HL-60 (cell line): ENCODE measurements at regions not wholly inside any gene's neighbourhood (a gene's known extent, or its start where the extent isn't known, plus 50 kb on each side); places are given as distances from the start of the nearest gene placed in this dataset.
"Not testable (repeated sequence)": the region's sequence is repeated elsewhere in the genome, so short reads cannot be mapped to it uniquely, and the experiment has no call there.

Experiments used
- DNase-seq, 2 experiments: peaks; one replicate each; pipeline ENCODE4 v3.0.0-alpha.2; 2010 to 2020; ENCODE audit warnings: low read depth in 1 of 2, low spot score in 1 of 2
- H3K27ac ChIP-seq: fragments of 250-450 bp; sonication (Bioruptor Pico); replicated peaks from 2 replicates; pipeline ENCODE4 v1.5.1; 2020; ENCODE audit warnings: mild to moderate bottlenecking, moderate library complexity
- H3K27me3 ChIP-seq: fragments of 250-450 bp; sonication (Bioruptor Pico); 2 replicates; pipeline ENCODE4 v1.5.1; 2021; ENCODE audit warnings: mild to moderate bottlenecking, moderate library complexity; ENCODE audit not compliant: insufficient read depth, poor library complexity, severe bottlenecking
- H3K4me3 ChIP-seq: replicated peaks from 2 replicates; pipeline ENCODE4 v1.5.1; 2011; ENCODE audit warnings: mild to moderate bottlenecking, control low read depth, low read length; ENCODE audit not compliant: insufficient read depth
- GABPA ChIP-seq: IDR thresholded peaks from 2 replicates; pipeline ENCODE4 v1.6.1; 2012; ENCODE audit warnings: low read depth
- POLR2AphosphoS5 ChIP-seq: IDR thresholded peaks from 2 replicates; pipeline ENCODE4 v1.6.1; 2012; ENCODE audit warnings: low read depth
- SPI1 ChIP-seq: IDR thresholded peaks from 2 replicates; pipeline ENCODE4 v1.6.1; 2012; ENCODE audit warnings: low read depth, mild to moderate bottlenecking, borderline replicate concordance
- TF ChIP-seq, protein P1 (sequence below): IDR thresholded peaks from 2 replicates; pipeline ENCODE4 v1.6.1; 2012; ENCODE audit warnings: low read depth; ENCODE audit not compliant: insufficient replicate concordance
- TF ChIP-seq, protein P2 (sequence below): IDR thresholded peaks from one replicate; pipeline ENCODE4 v1.5.1; 2011; ENCODE audit warnings: low read length, control low read depth, inconsistent platforms; ENCODE audit not compliant: insufficient read depth

DNA sequence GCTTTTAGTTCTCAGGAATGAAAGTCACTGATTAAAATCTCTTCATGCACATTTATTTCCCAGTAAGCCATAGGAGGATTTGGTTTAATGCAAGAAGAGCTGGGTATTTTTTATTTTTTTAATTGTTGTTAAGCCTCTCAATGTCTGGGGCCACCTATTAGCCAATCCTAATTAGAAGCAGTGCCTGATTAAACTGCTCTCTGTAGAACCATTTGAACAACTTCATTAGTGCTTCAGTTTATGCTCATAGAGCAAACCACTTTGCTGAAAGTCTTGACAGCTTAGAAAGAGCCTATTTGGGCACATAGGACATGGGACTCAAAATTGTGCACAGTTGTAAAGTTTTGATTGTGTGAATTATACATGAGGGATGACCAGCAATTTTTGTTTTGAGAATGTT is 548.9 kb downstream of the FRK start:
- H3K4me3 ChIP-seq: no peak overlapping the region
- H3K27me3 ChIP-seq: no peaks in the 10 kb centered on the region
- H3K27ac ChIP-seq: no peak overlapping the region
- no peak for TF ChIP-seq POLR2AphosphoS5
- no peak for TF ChIP-seq SPI1
- TF ChIP-seq GABPA: no peak
- TF ChIP-seq, protein P1, sequence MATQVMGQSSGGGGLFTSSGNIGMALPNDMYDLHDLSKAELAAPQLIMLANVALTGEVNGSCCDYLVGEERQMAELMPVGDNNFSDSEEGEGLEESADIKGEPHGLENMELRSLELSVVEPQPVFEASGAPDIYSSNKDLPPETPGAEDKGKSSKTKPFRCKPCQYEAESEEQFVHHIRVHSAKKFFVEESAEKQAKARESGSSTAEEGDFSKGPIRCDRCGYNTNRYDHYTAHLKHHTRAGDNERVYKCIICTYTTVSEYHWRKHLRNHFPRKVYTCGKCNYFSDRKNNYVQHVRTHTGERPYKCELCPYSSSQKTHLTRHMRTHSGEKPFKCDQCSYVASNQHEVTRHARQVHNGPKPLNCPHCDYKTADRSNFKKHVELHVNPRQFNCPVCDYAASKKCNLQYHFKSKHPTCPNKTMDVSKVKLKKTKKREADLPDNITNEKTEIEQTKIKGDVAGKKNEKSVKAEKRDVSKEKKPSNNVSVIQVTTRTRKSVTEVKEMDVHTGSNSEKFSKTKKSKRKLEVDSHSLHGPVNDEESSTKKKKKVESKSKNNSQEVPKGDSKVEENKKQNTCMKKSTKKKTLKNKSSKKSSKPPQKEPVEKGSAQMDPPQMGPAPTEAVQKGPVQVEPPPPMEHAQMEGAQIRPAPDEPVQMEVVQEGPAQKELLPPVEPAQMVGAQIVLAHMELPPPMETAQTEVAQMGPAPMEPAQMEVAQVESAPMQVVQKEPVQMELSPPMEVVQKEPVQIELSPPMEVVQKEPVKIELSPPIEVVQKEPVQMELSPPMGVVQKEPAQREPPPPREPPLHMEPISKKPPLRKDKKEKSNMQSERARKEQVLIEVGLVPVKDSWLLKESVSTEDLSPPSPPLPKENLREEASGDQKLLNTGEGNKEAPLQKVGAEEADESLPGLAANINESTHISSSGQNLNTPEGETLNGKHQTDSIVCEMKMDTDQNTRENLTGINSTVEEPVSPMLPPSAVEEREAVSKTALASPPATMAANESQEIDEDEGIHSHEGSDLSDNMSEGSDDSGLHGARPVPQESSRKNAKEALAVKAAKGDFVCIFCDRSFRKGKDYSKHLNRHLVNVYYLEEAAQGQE: no peak
- TF ChIP-seq, protein P2, sequence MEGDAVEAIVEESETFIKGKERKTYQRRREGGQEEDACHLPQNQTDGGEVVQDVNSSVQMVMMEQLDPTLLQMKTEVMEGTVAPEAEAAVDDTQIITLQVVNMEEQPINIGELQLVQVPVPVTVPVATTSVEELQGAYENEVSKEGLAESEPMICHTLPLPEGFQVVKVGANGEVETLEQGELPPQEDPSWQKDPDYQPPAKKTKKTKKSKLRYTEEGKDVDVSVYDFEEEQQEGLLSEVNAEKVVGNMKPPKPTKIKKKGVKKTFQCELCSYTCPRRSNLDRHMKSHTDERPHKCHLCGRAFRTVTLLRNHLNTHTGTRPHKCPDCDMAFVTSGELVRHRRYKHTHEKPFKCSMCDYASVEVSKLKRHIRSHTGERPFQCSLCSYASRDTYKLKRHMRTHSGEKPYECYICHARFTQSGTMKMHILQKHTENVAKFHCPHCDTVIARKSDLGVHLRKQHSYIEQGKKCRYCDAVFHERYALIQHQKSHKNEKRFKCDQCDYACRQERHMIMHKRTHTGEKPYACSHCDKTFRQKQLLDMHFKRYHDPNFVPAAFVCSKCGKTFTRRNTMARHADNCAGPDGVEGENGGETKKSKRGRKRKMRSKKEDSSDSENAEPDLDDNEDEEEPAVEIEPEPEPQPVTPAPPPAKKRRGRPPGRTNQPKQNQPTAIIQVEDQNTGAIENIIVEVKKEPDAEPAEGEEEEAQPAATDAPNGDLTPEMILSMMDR: no peak
- no peak for DNase-seq

DNA sequence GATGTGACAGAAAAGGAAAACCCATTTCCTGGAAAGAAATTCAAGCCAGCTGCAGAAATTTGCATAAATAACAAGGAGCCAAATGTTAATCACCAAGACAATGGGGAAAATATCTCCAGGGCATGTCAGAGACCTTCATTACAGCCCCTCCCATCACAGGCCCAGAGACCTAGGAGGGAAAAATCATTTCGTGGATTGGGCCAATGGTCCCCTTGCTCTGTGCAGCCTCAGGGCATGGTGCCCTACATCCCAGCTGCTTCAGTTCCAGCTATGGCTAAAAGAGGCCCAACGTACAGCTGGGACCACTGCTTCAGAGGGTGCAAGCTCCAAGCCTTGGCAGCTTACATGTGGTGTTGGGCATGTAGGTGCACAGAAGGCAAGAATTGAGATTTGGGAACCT is 558.3 kb downstream of the FRK start:
- DNase-seq, H3K27me3 ChIP-seq, H3K27ac ChIP-seq, H3K4me3 ChIP-seq: not testable (repeated sequence)

DNA sequence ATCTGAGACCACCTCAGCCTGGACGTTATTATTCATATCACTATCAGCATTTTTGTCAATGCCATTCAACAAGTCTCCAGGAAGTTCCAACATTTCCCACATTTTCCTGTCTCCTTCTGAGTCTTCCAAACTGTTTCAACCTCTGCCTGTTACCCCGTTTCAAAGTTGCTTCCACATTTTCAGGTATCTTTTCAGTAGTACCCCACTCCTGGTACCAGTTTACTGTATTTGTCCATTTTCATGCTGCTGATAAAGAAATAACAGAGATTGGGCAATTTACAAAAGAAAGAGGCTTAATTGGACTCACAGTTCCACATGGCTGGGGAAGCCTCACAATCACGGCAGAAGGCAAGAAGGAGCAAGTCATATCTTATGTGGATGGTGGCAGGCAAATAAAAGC is 565.5 kb downstream of the FRK start:
- no peak overlapping the region for H3K4me3 ChIP-seq
- no peaks in the 10 kb centered on the region for H3K27me3 ChIP-seq
- DNase-seq: no peak
- TF ChIP-seq GABPA (no peak), SPI1 (no peak), POLR2AphosphoS5 (no peak)
- TF ChIP-seq, protein P2: no peak
- TF ChIP-seq, protein P1: no peak
- no peak overlapping the region for H3K27ac ChIP-seq

DNA sequence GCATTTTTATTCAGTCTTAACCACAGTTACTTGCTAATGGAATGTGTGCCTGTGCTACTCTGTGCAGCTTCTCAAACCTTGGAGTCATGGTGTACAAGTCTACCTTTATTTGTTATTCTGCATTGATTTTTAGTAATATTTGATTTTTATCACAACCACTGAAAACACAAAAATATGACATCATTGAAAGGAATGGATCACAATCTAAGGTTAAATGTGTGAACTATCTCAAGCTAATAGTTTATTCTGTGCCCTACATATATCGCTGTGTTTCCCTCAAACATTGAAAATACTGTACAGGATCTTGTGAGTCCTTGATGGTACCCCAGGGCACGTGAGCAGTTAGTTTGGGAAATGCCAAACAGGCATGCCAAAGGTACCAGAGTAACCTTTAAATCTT is 573.4 kb downstream of the FRK start:
- DNase-seq: no peak
- H3K4me3 ChIP-seq: no peak overlapping the region
- no peak overlapping the region for H3K27ac ChIP-seq
- no peaks in the 10 kb centered on the region for H3K27me3 ChIP-seq
- TF ChIP-seq SPI1 (no peak), GABPA (no peak), POLR2AphosphoS5 (no peak)
- TF ChIP-seq, protein P2: no peak
- TF ChIP-seq, protein P1: no peak
